Tibial nerve (tissue), 4 donors: ENCODE measurements at regions not wholly inside any gene's neighbourhood (a gene's known extent, or its start where the extent isn't known, plus 50 kb on each side); places are given as distances from the start of the nearest gene placed in this dataset.

Source experiments
- CTCF ChIP-seq, 5 experiments: fragments of 200-600 bp in 3 of 5; fragments of 450-650 bp in 2 of 5; sonication (generic) in 3 of 5; IDR thresholded peaks; one replicate each; pipeline ENCODE4 v1.5.1; 2016 to 2019; ENCODE audit warnings: antibody characterized with exemption in 5 of 5, mild to moderate bottlenecking in 3 of 5, moderate library complexity in 2 of 5
- EP300 ChIP-seq, 2 donors: sonication (generic); formaldehyde crosslinking; IDR thresholded peaks; one replicate each; pipeline ENCODE4 v1.6.1; 2017; ENCODE audit warnings: antibody characterized with exemption in 2 of 2, mild to moderate bottlenecking in 1 of 2

- TF ChIP-seq EP300 (IDR thresholded peaks at IDR 0.05), result no peak
- no peak for TF ChIP-seq CTCF (IDR thresholded peaks at IDR 0.05)
These were observed 52.6 kb upstream of the CNOT6 start for GRCh38 chr5:180441564-180442051.
